Central memory CD8-positive, alpha-beta T cell (primary cell): ENCODE measurements at regions not wholly inside any gene's neighbourhood (a gene's known extent, or its start where the extent isn't known, plus 50 kb on each side); places are given as distances from the start of the nearest gene placed in this dataset.
"Not testable (repeated sequence)": the region's sequence is repeated elsewhere in the genome, so short reads cannot be mapped to it uniquely, and the experiment has no call there.

Source experiments
- ATAC-seq: fragments of 150-1000 bp; cut with Tn5 transposase; replicated peaks from 2 replicates; pipeline ENCODE4 v1.10.0; 2022; ENCODE audit warnings: mild to moderate bottlenecking, moderate FRiP score, moderate number of reproducible peaks; ENCODE audit not compliant: poor library complexity, severe bottlenecking; ENCODE audit errors: extremely low read depth
- DNase-seq, 2 donors: peaks; one replicate each; pipeline ENCODE4 v3.0.0; 2021; ENCODE audit warnings: low spot score in 2 of 2
- H3K27ac Mint-ChIP-seq: one replicate; pipeline ENCODE4 v1.8.0; 2022; ENCODE audit warnings: low read depth, mild to moderate bottlenecking, moderate library complexity, mixed read lengths
- H3K27me3 Mint-ChIP-seq: one replicate; pipeline ENCODE4 v1.8.0; 2022; ENCODE audit warnings: mixed read lengths
- H3K36me3 Mint-ChIP-seq: one replicate; pipeline ENCODE4 v1.8.0; 2022; ENCODE audit warnings: mild to moderate bottlenecking, moderate library complexity, mixed read lengths; ENCODE audit not compliant: insufficient read depth
- H3K4me1 Mint-ChIP-seq: one replicate; pipeline ENCODE4 v1.8.0; 2022; ENCODE audit warnings: mixed read lengths
- H3K4me3 Mint-ChIP-seq: one replicate; pipeline ENCODE4 v1.8.0; 2022; ENCODE audit warnings: mild to moderate bottlenecking, moderate library complexity, mixed read lengths
- H3K9me3 Mint-ChIP-seq: one replicate; pipeline ENCODE4 v1.8.0; 2022; ENCODE audit warnings: mixed read lengths

DNA sequence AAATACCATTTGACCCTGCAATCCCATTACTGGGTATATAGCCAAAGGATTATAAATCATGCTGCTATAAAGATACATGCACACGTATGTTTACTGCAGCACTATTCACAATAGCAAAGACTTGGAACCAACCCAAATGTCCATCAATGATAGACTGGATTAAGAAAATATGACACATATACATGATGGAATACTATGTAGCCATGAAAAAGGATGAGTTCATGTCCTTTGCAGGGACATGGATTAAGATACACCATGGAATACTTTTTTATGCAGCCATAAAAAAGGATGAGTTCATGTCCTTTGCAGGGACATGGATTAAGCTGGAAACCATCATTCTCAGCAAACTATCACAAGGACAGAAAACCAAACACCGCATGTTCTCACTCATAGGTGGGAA is 226.8 kb upstream of the CTNND2 start:
- not testable (repeated sequence) for DNase-seq, H3K27ac Mint-ChIP-seq, H3K27me3 Mint-ChIP-seq, H3K4me3 Mint-ChIP-seq, ATAC-seq, H3K36me3 Mint-ChIP-seq, H3K4me1 Mint-ChIP-seq
- peaks cover 30% of the 10 kb centered on the region for H3K9me3 Mint-ChIP-seq

DNA sequence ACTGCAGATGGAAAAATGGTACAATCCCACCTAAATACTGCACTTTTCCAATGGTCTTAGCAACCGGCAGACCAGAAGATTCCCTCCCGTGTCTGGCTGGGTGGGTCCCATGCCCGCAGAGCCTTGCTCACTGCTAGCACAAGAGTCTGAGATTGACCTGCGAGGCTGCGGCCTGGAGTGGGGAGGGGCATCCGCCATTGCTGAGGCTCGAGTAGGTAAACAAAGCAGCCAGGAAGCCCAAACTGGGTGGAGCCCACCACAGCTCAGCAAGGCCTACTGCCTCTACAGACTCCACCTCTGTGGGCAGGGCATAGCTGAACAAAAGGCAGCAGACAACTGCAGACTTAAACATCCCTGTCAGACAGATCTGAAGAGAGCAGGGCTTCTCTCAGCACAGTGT is 221.6 kb upstream of the CTNND2 start:
- ATAC-seq (no peak), DNase-seq (no peak)
- Mint-ChIP-seq H3K27me3 (no peaks in the 10 kb centered on the region), H3K4me3 (no peak overlapping the region), H3K4me1 (no peaks in the 10 kb centered on the region), H3K9me3 (peaks cover 11% of the 10 kb centered on the region), H3K27ac (no peak overlapping the region), H3K36me3 (no peaks in the 10 kb centered on the region)

DNA sequence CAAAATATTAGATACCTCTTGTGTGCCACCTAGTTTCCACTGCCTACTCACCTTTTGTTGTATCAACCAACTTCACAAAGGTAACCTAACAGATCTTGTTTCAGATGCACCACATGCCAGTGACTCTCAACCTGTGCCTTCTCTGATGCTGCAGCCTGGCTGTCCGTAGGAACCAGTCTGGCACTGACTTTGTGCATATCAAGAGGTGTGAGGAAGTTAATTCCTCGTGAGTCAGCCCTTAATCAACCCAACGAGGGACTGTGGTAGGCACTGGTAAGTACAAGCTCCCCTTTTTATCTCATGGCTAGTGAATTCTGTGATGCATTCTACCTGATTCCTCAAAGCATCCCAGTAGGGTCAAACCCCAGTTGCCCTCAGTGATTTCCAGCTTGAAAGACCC is 215.4 kb upstream of the CTNND2 start:
- H3K9me3 Mint-ChIP-seq = peaks cover 16% of the 10 kb centered on the region
- no peaks in the 10 kb centered on the region for H3K36me3 Mint-ChIP-seq
- H3K27ac Mint-ChIP-seq = no peak overlapping the region
- no peak for DNase-seq
- no peak for ATAC-seq
- no peaks in the 10 kb centered on the region for H3K4me1 Mint-ChIP-seq
- no peak overlapping the region for H3K4me3 Mint-ChIP-seq
- H3K27me3 Mint-ChIP-seq = no peaks in the 10 kb centered on the region

DNA sequence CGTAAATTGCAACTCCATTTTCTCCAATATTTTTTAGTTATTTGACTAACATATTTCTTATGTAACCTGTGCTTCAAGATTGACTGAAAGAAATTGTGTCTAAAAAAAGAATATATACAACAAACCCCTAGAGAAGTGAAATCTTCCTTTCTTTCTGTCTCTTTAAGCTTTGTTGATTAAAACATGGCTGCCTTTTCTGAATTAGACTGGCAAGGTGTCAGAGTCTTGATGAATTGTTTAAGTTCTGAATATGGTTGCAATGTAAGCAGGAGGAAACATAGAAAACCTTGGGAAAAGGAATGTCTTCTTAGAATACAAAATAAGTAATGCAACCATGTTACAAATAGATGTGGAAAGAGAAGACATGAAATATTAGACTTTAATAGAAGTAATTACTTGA is 209.8 kb upstream of the CTNND2 start:
- no peak for DNase-seq
- H3K27me3 Mint-ChIP-seq = no peaks in the 10 kb centered on the region
- H3K36me3 Mint-ChIP-seq = peaks cover 2% of the 10 kb centered on the region
- no peak overlapping the region for H3K27ac Mint-ChIP-seq
- ATAC-seq = no peak
- peaks cover 26% of the 10 kb centered on the region for H3K9me3 Mint-ChIP-seq
- H3K4me3 Mint-ChIP-seq = no peak overlapping the region
- H3K4me1 Mint-ChIP-seq = no peaks in the 10 kb centered on the region

DNA sequence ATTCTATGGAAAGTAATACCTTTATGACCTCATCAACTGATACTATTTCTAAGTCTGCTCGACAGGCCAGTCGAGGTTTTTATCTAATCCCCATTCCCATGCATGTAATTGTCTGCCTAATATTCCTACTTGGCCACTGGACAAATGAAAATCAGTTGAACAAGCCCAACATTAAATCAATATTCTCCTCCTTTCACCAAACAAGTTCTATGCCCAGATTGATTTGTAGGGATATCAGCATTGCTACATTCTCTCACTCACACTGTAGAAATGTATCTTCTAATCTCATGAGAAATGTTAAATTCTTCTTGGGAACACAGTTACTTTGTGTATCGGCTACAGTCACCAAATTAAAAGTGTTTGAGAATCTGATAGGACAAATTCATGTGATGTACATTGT is 208.8 kb upstream of the CTNND2 start:
- DNase-seq = no peak
- Mint-ChIP-seq H3K4me3 (no peak overlapping the region), H3K27ac (no peak overlapping the region), H3K9me3 (peaks cover 27% of the 10 kb centered on the region), H3K4me1 (no peaks in the 10 kb centered on the region), H3K36me3 (peaks cover 2% of the 10 kb centered on the region), H3K27me3 (no peaks in the 10 kb centered on the region)
- no peak for ATAC-seq

DNA sequence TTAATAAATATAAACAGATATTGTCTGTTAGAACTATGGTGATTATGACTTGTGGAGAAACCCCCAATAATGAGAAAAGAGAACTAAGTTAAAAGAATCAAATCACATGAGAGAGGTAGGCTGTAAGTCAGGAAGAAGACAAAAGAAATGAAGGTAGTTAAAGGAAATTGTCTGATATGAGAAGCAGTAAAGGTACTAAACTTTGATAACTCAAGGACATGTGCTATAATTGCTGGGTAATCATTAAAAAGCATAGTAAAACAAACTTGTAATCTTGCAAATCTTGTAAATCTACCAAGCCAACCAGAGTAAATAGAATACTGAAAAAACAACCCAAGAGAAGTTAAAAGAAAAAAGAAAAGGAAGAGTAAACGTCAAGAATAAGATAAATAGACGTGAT is 207.0 kb upstream of the CTNND2 start:
- no peak overlapping the region for H3K27ac Mint-ChIP-seq
- H3K27me3 Mint-ChIP-seq = no peaks in the 10 kb centered on the region
- no peak for DNase-seq
- no peak for ATAC-seq
- H3K4me3 Mint-ChIP-seq = no peak overlapping the region
- peaks cover 24% of the 10 kb centered on the region for H3K9me3 Mint-ChIP-seq
- H3K36me3 Mint-ChIP-seq = peaks cover 2% of the 10 kb centered on the region
- no peaks in the 10 kb centered on the region for H3K4me1 Mint-ChIP-seq

DNA sequence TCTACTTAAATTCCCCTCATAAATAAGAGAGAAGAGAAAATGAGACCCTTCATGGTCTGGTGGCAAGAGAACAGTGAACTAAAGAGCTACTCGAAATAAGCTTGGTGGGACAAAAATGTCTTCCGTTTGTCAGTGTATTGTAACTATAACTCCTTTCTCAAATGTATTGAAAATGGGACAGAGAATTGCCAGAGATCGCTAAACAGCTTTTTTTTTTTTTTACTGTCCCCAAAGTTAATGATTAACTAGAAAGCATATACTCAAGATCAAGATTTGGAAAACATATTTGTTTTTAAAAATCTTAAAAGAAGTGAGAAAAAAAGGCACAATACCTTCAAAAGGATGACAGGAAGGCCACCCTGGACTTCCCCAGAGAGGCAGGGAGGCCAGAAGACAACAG is 206.4 kb upstream of the CTNND2 start:
- DNase-seq (no peak), ATAC-seq (no peak)
- Mint-ChIP-seq H3K27ac (no peak overlapping the region), H3K4me1 (no peaks in the 10 kb centered on the region), H3K9me3 (peaks cover 27% of the 10 kb centered on the region), H3K36me3 (peaks cover 2% of the 10 kb centered on the region), H3K27me3 (no peaks in the 10 kb centered on the region), H3K4me3 (no peak overlapping the region)

DNA sequence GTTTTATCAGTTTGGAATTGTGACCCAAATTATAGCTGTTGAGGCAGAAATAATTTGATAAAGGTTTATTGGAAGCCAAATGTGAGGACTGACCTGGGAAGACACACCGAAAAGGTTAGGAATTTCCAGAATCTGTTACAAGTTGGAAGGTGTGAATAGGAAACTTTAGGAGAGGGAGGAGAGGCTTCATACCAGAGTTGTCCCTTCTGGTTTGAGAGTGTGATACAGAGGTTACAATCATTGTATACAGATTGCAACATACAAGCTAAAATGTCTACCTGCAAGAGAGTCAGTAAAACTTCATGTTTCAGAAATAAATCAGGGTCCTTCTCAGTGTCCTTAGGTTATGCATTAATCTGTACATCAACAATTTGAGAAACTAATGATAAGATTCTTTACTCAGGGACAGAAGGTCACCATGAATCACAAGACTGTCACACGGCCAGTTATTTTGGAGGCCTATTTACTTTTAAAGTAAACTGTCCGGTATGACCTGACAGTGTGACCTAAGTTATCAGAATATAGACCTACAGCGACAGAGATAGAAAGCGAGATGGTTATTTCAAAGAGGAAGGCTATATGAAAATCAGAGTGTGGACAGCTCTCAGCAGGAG is 204.9 kb upstream of the CTNND2 start:
- H3K4me1 Mint-ChIP-seq = no peaks in the 10 kb centered on the region

DNA sequence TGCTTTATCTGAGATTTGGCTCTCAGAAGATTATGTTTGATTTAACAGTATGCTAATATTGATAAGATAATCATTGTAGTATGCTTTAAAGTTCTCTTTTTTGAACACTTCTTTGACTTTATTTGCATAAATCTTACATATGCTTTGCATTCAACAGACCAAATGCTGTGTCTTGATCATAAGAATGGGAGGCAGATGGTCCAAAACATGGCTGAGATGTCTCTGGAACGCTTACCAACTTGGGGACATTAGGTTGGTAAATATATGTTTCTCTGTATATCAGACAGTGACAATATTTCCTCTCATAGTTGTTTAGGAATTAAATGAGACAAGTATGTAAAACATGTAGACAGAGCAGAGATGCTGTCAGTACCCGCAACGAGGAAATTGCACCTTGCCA is 197.9 kb upstream of the CTNND2 start:
- H3K4me1 Mint-ChIP-seq = no peaks in the 10 kb centered on the region
- peaks cover 24% of the 10 kb centered on the region for H3K9me3 Mint-ChIP-seq
- no peak for ATAC-seq
- no peak overlapping the region for H3K27ac Mint-ChIP-seq
- H3K27me3 Mint-ChIP-seq = no peaks in the 10 kb centered on the region
- no peak for DNase-seq
- no peak overlapping the region for H3K4me3 Mint-ChIP-seq
- H3K36me3 Mint-ChIP-seq = no peaks in the 10 kb centered on the region

More for the DNA sequence above, 204.9 kb upstream of the CTNND2 start:
- ATAC-seq (no peak), DNase-seq (no peak)
- Mint-ChIP-seq H3K4me3 (no peak overlapping the region), H3K27me3 (no peaks in the 10 kb centered on the region), H3K9me3 (peaks cover 27% of the 10 kb centered on the region), H3K36me3 (peaks cover 2% of the 10 kb centered on the region), H3K27ac (no peak overlapping the region)

DNA sequence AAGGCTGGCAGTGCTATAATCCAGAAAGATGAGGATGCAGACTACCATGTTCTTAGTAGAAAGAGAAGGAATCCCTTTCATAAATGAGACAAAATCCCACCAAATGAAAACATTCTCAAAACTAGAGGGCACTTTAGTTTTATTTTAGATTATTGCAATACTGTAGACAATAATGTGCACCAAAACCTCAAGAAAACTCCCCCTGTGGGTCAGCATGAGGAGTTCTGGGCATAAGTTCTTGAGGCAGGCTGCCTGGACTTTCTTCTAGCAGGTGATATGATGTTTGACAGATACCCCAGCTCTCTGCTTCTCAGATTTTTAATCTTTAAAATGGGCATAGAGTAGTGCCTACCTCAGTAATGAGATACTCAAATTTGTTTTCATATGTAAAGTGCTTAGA is 196.3 kb upstream of the CTNND2 start:
- DNase-seq = no peak
- peaks cover 19% of the 10 kb centered on the region for H3K9me3 Mint-ChIP-seq
- H3K27ac Mint-ChIP-seq = no peak overlapping the region
- H3K4me3 Mint-ChIP-seq = no peak overlapping the region
- H3K4me1 Mint-ChIP-seq = no peaks in the 10 kb centered on the region
- no peaks in the 10 kb centered on the region for H3K36me3 Mint-ChIP-seq
- H3K27me3 Mint-ChIP-seq = no peaks in the 10 kb centered on the region
- no peak for ATAC-seq

DNA sequence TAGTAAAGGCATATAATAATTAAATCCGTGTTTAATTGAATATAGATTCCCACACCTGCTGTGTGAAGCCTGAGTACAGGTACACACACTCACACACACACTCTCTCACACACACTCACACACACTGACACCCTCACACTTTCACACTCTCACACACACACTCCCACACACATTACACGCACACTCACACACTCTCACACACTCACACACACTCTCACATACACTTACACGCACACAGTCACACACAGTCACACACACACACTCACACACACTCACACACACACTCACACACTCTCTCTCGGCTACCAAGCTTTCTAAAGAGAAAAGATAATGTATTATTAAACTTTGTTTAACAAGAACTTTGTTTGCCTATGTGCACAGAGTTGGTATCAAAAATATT is 195.1 kb upstream of the CTNND2 start:
- DNase-seq (no peak), ATAC-seq (no peak)
- no peaks in the 10 kb centered on the region for H3K36me3 Mint-ChIP-seq
- peaks cover 22% of the 10 kb centered on the region for H3K9me3 Mint-ChIP-seq
- no peak overlapping the region for H3K27ac Mint-ChIP-seq
- no peak overlapping the region for H3K4me3 Mint-ChIP-seq
- H3K27me3 Mint-ChIP-seq = no peaks in the 10 kb centered on the region
- H3K4me1 Mint-ChIP-seq = no peaks in the 10 kb centered on the region

DNA sequence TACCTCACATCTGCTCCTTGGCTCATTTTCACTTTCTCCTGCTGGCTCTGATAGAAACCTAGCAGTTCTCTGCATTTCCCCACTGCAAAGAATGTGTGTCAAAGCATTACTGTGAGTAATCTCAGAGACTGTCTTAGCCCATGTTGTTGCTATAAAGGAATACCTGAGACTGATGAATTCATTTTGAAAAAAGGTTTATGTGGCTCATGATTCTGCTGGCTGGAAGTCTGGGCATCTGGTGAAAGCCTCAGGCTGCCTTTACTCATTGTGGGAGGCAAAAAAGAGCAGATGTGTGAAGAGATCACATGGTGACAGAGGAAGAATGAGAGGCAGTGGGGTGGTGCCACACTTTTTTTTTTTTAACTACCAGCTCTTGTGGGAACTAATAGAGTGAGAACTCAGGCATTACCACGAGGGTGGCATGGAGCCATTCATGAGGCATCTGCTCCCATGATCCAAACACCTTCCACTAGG is 191.6 kb upstream of the CTNND2 start:
- H3K27me3 Mint-ChIP-seq = no peaks in the 10 kb centered on the region
- peaks cover 28% of the 10 kb centered on the region for H3K9me3 Mint-ChIP-seq
- H3K27ac Mint-ChIP-seq = no peak overlapping the region
- no peak for ATAC-seq
- no peaks in the 10 kb centered on the region for H3K36me3 Mint-ChIP-seq
- no peak overlapping the region for H3K4me3 Mint-ChIP-seq
- no peak for DNase-seq
- H3K4me1 Mint-ChIP-seq = no peaks in the 10 kb centered on the region

DNA sequence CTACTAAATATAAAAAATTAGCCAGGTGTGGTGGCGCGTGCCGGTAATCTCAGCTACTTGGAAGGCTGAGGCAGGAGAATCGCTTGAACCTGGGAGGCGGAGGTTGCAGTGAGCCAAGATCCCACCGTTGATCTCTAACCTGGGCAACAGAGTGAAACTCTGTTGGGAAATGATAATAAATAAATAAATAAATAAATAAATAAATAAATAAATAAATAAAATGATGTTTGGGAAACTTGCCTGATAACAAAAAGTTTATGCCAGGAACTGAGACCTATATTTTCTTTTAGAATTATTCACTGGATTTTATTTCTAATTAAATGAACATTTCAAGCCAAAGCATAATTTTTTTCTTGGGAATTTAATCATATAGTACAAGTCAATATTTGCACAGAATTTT is 189.3 kb upstream of the CTNND2 start:
- DNase-seq = no peak
- peaks cover 10% of the 10 kb centered on the region for H3K9me3 Mint-ChIP-seq
- H3K36me3 Mint-ChIP-seq = no peaks in the 10 kb centered on the region
- H3K27ac Mint-ChIP-seq = no peak overlapping the region
- no peak overlapping the region for H3K4me3 Mint-ChIP-seq
- no peaks in the 10 kb centered on the region for H3K27me3 Mint-ChIP-seq
- no peaks in the 10 kb centered on the region for H3K4me1 Mint-ChIP-seq
- no peak for ATAC-seq

DNA sequence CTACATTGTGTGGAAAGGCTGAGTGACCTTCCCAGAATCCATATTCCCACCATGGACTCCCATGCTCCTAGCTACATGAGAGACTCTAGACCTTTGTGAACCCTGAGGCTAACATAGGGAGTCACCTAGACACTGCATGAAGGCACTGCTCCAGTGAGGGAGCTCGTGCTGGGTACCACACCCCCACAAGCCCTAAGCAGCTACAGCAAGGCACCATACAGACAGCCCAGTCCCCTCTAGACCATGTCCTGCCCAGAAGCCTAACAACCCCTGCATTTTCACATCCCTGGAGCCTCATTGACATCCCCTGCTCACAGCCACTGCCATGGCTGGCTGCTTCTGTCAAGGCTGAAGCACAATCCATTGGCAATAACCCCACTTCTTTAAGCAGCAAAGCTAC is 176.5 kb upstream of the CTNND2 start:
- ATAC-seq (no peak), DNase-seq (no peak)
- Mint-ChIP-seq H3K27ac (no peak overlapping the region), H3K9me3 (peaks cover 33% of the 10 kb centered on the region), H3K27me3 (no peaks in the 10 kb centered on the region), H3K4me1 (no peaks in the 10 kb centered on the region), H3K36me3 (peaks cover 2% of the 10 kb centered on the region), H3K4me3 (no peak overlapping the region)
